ENCODE measurements at regions not wholly inside any gene's neighbourhood (a gene's known extent, or its start where the extent isn't known, plus 50 kb on each side); places are given as distances from the start of the nearest gene placed in this dataset.

DNA sequence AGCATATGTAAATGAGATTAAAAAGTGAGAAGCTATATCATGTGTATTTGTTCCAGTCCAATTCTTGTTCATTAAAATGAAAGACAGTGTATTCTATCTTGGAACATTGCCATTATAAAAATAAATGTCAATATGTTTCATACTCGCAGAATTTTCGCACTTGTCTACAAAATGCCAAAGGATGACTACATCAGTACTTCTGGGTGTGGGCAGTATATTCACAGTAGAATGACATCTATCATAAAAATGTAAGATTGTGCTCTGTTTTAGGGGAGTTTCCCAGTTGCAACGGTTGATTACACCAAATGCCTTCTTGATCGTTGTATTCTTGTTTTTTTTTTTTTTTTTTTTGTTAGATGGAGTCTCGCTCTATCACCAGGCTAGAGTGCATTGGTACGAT, 292.3 kb upstream of the E2F7 start:
- ChIA-PET POLR2A (no interaction called here), CTCF (no interaction called here)
- intact Hi-C loops (cut with micrococcal nuclease; ENCODE audit: unreplicated experiment): no loop called here
- ATAC-seq (no peak), DNase-seq (ENCODE audit: low read depth, low spot score) (no peak)
- BruUV-seq (replicated peaks): no TSS peak
- Histone ChIP-seq H3K9me3 (ENCODE audit: control insufficient read depth, insufficient read depth, low read depth, low read length) (no peaks in the 10 kb centered on the region), H3K4me1 (ENCODE audit: control insufficient read depth, insufficient read depth, low read length) (no peaks in the 10 kb centered on the region), H3K36me3 (ENCODE audit: control insufficient read depth, insufficient read depth, low read length) (no peaks in the 10 kb centered on the region), H3K27ac (ENCODE audit: low read length) (no peak overlapping the region), H3K27me3 (ENCODE audit: control insufficient read depth, insufficient read depth, low read length) (no peaks in the 10 kb centered on the region), H3K4me3 (ENCODE audit: low read depth in 2 of 2, low read length in 2 of 2) (no peak overlapping the region)
- in situ Hi-C loops (cut with HindIII; ENCODE audit: low pct_unique_long_range_greater_than_20kb, low sequenced_read_pairs): no loop called here
- no peak for TF ChIP-seq SIN3A (IDR thresholded peaks at IDR 0.05; ENCODE audit: borderline replicate concordance, insufficient read depth, low read depth, low read length)
- TF ChIP-seq, protein P1, sequence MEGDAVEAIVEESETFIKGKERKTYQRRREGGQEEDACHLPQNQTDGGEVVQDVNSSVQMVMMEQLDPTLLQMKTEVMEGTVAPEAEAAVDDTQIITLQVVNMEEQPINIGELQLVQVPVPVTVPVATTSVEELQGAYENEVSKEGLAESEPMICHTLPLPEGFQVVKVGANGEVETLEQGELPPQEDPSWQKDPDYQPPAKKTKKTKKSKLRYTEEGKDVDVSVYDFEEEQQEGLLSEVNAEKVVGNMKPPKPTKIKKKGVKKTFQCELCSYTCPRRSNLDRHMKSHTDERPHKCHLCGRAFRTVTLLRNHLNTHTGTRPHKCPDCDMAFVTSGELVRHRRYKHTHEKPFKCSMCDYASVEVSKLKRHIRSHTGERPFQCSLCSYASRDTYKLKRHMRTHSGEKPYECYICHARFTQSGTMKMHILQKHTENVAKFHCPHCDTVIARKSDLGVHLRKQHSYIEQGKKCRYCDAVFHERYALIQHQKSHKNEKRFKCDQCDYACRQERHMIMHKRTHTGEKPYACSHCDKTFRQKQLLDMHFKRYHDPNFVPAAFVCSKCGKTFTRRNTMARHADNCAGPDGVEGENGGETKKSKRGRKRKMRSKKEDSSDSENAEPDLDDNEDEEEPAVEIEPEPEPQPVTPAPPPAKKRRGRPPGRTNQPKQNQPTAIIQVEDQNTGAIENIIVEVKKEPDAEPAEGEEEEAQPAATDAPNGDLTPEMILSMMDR (IDR thresholded peaks at IDR 0.05): no peak
- TF ChIP-seq, protein P2, sequence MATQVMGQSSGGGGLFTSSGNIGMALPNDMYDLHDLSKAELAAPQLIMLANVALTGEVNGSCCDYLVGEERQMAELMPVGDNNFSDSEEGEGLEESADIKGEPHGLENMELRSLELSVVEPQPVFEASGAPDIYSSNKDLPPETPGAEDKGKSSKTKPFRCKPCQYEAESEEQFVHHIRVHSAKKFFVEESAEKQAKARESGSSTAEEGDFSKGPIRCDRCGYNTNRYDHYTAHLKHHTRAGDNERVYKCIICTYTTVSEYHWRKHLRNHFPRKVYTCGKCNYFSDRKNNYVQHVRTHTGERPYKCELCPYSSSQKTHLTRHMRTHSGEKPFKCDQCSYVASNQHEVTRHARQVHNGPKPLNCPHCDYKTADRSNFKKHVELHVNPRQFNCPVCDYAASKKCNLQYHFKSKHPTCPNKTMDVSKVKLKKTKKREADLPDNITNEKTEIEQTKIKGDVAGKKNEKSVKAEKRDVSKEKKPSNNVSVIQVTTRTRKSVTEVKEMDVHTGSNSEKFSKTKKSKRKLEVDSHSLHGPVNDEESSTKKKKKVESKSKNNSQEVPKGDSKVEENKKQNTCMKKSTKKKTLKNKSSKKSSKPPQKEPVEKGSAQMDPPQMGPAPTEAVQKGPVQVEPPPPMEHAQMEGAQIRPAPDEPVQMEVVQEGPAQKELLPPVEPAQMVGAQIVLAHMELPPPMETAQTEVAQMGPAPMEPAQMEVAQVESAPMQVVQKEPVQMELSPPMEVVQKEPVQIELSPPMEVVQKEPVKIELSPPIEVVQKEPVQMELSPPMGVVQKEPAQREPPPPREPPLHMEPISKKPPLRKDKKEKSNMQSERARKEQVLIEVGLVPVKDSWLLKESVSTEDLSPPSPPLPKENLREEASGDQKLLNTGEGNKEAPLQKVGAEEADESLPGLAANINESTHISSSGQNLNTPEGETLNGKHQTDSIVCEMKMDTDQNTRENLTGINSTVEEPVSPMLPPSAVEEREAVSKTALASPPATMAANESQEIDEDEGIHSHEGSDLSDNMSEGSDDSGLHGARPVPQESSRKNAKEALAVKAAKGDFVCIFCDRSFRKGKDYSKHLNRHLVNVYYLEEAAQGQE (IDR thresholded peaks at IDR 0.05; ENCODE audit: insufficient read depth in 1 of 2, low read depth in 2 of 2, low read length in 1 of 2): no peak
- TF ChIP-seq POLR2AphosphoS5 (IDR thresholded peaks at IDR 0.05; ENCODE audit: low read depth, low read length): no peak
- TF ChIP-seq TCF7L2 (IDR thresholded peaks at IDR 0.05; ENCODE audit: low read depth, low read length): no peak

DNA sequence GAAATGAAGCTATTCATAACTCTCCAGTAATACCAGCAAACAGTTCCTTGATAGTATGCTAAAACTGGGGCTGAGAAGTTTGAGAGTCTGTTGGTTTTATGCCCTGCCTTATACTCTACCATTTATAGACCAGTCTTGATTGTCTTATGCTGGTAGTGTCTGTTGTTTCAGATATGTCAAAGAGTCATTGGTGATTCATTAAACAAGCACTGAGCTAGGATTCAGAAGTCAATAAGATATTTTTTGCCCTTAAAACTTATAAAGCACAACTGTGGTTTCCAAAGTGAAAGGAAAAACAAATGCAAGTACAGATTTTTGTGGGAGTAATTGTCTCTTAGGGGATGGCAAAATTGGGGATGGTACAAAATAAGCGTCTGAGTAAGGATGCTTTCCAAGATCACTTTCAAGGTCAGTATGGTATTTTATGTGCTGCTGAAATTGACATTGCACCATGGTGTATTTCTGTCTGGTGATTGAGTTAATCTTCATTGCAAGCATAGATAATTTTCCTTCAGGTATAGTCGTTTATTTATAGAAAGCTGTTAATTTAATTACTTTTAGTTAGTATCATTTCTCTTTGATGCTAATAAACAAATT, 289.5 kb upstream of the E2F7 start:
- TF ChIP-seq, protein P2 (IDR thresholded peaks at IDR 0.05; ENCODE audit: insufficient read depth in 1 of 2, low read depth in 2 of 2, low read length in 1 of 2): no peak
- TF ChIP-seq SIN3A (IDR thresholded peaks at IDR 0.05; ENCODE audit: borderline replicate concordance, insufficient read depth, low read depth, low read length): no peak
- TF ChIP-seq POLR2AphosphoS5 (IDR thresholded peaks at IDR 0.05; ENCODE audit: low read depth, low read length): no peak
- TF ChIP-seq, protein P1 (IDR thresholded peaks at IDR 0.05): no peak
- no peak for TF ChIP-seq TCF7L2 (IDR thresholded peaks at IDR 0.05; ENCODE audit: low read depth, low read length)
- ChIA-PET CTCF (no interaction called here), POLR2A (no interaction called here)
- intact Hi-C loops (cut with micrococcal nuclease; ENCODE audit: unreplicated experiment) (no loop called here), in situ Hi-C loops (cut with HindIII; ENCODE audit: low pct_unique_long_range_greater_than_20kb, low sequenced_read_pairs) (no loop called here)
- no peak for DNase-seq (ENCODE audit: low read depth, low spot score)
- H3K4me1 ChIP-seq (ENCODE audit: control insufficient read depth, insufficient read depth, low read length): no peaks in the 10 kb centered on the region
- no peak overlapping the region for H3K4me3 ChIP-seq (ENCODE audit: low read depth in 2 of 2, low read length in 2 of 2)
- no peak overlapping the region for H3K27ac ChIP-seq (ENCODE audit: low read length)
- no peaks in the 10 kb centered on the region for H3K9me3 ChIP-seq (ENCODE audit: control insufficient read depth, insufficient read depth, low read depth, low read length)
- no TSS peak for BruUV-seq (replicated peaks)
- no peaks in the 10 kb centered on the region for H3K36me3 ChIP-seq (ENCODE audit: control insufficient read depth, insufficient read depth, low read length)
- no peak for ATAC-seq
- H3K27me3 ChIP-seq (ENCODE audit: control insufficient read depth, insufficient read depth, low read length): no peaks in the 10 kb centered on the region

Measured in Panc1 (cell line).